ENCODE measurements at regions not wholly inside any gene's neighbourhood (a gene's known extent, or its start where the extent isn't known, plus 50 kb on each side); places are given as distances from the start of the nearest gene placed in this dataset.

DNA sequence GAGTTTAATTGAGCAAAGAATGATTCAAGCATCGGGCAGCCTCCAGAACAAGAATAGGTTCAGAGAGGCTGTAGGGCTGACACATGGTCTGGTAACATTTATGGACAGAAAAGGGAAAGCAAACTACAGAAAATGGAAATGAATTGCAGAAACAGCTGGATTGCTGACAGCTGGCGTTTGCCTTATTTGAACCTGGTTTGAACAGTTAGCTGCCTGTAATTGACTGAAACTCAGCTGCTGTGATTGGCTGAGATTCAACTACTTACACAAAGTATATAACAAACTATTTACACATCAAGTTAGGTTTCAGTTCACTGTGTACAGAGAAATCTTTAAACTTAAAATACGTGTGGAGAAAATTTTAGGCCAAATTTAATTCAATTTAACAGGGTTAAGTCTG lies 441.7 kb downstream of the PRELID2 start:
- no peak for DNase-seq (ENCODE audit: low read depth)
- TF ChIP-seq, protein P1, sequence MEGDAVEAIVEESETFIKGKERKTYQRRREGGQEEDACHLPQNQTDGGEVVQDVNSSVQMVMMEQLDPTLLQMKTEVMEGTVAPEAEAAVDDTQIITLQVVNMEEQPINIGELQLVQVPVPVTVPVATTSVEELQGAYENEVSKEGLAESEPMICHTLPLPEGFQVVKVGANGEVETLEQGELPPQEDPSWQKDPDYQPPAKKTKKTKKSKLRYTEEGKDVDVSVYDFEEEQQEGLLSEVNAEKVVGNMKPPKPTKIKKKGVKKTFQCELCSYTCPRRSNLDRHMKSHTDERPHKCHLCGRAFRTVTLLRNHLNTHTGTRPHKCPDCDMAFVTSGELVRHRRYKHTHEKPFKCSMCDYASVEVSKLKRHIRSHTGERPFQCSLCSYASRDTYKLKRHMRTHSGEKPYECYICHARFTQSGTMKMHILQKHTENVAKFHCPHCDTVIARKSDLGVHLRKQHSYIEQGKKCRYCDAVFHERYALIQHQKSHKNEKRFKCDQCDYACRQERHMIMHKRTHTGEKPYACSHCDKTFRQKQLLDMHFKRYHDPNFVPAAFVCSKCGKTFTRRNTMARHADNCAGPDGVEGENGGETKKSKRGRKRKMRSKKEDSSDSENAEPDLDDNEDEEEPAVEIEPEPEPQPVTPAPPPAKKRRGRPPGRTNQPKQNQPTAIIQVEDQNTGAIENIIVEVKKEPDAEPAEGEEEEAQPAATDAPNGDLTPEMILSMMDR (conservative IDR thresholded peaks at IDR 0.05; ENCODE audit: control insufficient read depth, insufficient read depth, low read depth, low read length): no peak
- no peak overlapping the region for H3K4me3 ChIP-seq (ENCODE audit: control insufficient read depth, low read depth, low read length)

DNA sequence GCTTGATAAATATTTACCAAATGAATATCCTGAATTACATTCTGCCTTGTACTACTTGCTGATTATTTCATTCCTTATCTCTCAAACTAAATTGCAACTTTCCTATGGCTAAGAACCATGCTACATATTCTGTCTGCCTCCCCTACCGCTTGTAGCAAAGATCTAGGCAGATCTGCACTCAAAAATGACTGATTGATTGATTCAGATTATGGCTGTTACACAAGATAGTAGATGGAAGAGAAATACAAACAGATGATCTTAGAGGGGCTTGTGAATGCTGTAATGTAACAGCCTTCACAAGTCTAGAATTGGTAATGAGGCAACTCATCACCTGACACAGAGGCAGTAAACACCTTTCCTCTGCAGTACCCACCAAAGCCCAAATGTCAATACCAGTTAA lies 446.1 kb downstream of the PRELID2 start:
- no peak overlapping the region for H3K4me3 ChIP-seq (ENCODE audit: control insufficient read depth, low read depth, low read length)

DNA sequence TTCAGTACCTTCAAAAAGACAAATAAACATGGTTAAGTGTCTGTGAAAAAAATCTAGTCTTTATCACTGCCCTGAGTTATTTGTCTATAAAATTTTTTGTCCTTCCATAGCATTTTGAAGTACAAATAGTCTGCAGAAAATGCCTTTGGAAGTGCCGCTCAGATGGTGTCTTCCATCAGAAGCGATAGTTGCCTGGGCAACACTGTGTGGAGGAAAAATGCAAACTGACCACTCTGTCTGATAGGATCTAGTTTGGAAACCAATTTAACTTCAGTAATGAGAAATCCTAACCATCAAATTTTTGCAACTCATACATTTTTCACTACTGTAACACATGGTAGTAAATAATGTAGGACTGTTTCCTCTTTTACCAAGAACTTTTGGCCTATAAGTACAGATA lies 449.9 kb downstream of the PRELID2 start:
- TF ChIP-seq, protein P1 (conservative IDR thresholded peaks at IDR 0.05; ENCODE audit: control insufficient read depth, insufficient read depth, low read depth, low read length): no peak
- H3K4me3 ChIP-seq (ENCODE audit: control insufficient read depth, low read depth, low read length): no peak overlapping the region
- no peak for DNase-seq (ENCODE audit: low read depth)

More for the DNA sequence above, 446.1 kb downstream of the PRELID2 start:
- no peak for DNase-seq (ENCODE audit: low read depth)
- TF ChIP-seq, protein P1 (conservative IDR thresholded peaks at IDR 0.05; ENCODE audit: control insufficient read depth, insufficient read depth, low read depth, low read length): no peak

DNA sequence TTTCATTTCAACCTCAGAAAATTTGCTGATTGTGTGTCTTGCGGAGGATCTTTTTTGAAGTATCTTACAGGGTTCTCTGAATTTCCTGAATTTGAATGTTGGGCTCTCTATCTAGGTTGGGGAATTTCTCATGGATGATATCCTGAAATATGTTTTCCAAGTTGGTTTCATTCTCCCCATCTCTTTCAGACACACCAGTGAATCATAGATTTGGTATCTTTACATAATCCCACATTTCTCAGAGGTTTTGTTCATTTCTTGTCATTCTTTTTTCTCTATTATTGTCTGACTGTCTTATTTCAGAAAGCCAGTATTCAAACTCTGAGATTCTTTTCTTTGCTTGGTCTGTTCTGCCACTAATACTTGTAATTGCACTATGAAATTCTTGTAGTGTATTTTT lies 456.9 kb downstream of the PRELID2 start:
- no peak for DNase-seq (ENCODE audit: low read depth)
- H3K4me3 ChIP-seq (ENCODE audit: control insufficient read depth, low read depth, low read length): no peak overlapping the region
- TF ChIP-seq, protein P1 (conservative IDR thresholded peaks at IDR 0.05; ENCODE audit: control insufficient read depth, insufficient read depth, low read depth, low read length): no peak

DNA sequence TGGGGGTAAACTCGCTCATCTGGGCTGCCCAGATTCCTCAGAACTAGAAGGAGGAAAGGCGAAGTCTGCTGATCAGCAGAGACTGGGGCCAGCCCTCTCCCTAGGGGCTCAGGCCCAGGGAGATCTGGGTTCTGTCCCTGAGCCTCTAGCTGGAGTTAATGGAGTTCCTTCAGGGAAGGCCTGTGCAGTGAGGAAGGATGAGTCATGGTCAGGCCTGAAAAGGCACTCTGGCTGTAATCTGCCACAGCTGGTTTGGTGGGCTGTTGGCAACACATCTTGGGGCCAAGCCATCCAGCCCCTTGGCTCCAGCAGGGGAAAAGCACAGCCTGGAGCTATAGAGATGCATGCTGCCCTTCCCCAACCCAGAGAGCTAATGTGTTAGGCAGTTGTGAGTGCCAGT lies 459.6 kb downstream of the PRELID2 start:
- DNase-seq (ENCODE audit: low read depth): peak; percentile 7
- H3K4me3 ChIP-seq (ENCODE audit: control insufficient read depth, low read depth, low read length): no peak overlapping the region
- TF ChIP-seq, protein P1 (conservative IDR thresholded peaks at IDR 0.05; ENCODE audit: control insufficient read depth, insufficient read depth, low read depth, low read length): no peak

DNA sequence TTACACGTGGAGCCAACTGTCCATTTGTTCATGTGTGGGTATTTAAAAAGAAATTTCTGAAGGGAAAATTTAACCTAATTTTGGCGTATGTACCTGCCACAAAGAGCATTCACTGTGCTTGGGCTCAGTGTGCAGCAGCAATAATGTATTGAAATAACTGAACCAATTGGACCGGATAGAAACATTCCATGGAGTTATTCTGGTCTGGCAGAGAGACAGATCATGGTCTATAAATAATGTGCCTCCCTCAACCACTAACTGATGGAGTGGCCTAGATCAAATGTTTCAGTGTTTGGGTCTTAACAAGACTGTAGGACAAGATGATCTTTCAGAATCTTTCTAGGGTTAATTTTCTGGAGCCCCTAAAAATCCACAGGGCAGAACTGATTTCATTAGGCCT lies 469.7 kb downstream of the PRELID2 start:
- TF ChIP-seq, protein P1 (conservative IDR thresholded peaks at IDR 0.05; ENCODE audit: control insufficient read depth, insufficient read depth, low read depth, low read length): no peak

GRCh38 chr5:145362266-145362665 lies 472.9 kb downstream of the PRELID2 start:
- TF ChIP-seq, protein P1 (conservative IDR thresholded peaks at IDR 0.05; ENCODE audit: control insufficient read depth, insufficient read depth, low read depth, low read length): no peak
- no peak overlapping the region for H3K4me3 ChIP-seq (ENCODE audit: control insufficient read depth, low read depth, low read length)
- peak; percentile 71 for DNase-seq (ENCODE audit: low read depth)

More for the DNA sequence above, 469.7 kb downstream of the PRELID2 start:
- H3K4me3 ChIP-seq (ENCODE audit: control insufficient read depth, low read depth, low read length): no peak overlapping the region
- DNase-seq (ENCODE audit: low read depth): no peak

Data from fibroblast of mammary gland (primary cell).